ENCODE measurements at regions not wholly inside any gene's neighbourhood (a gene's known extent, or its start where the extent isn't known, plus 50 kb on each side); places are given as distances from the start of the nearest gene placed in this dataset.

GRCh38 chr13:63433546-63434150 is 2018.0 kb upstream of the PCDH20 start:
- 0 out of 2 replicates have a peak overlapping the region, but pooled peaks have one; percentile 2 for H3K27ac ChIP-seq
- TF ChIP-seq ZFX (IDR thresholded peaks at IDR 0.05; ENCODE audit: borderline replicate concordance) = no peak
- TF ChIP-seq, protein P1, sequence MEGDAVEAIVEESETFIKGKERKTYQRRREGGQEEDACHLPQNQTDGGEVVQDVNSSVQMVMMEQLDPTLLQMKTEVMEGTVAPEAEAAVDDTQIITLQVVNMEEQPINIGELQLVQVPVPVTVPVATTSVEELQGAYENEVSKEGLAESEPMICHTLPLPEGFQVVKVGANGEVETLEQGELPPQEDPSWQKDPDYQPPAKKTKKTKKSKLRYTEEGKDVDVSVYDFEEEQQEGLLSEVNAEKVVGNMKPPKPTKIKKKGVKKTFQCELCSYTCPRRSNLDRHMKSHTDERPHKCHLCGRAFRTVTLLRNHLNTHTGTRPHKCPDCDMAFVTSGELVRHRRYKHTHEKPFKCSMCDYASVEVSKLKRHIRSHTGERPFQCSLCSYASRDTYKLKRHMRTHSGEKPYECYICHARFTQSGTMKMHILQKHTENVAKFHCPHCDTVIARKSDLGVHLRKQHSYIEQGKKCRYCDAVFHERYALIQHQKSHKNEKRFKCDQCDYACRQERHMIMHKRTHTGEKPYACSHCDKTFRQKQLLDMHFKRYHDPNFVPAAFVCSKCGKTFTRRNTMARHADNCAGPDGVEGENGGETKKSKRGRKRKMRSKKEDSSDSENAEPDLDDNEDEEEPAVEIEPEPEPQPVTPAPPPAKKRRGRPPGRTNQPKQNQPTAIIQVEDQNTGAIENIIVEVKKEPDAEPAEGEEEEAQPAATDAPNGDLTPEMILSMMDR (IDR thresholded peaks at IDR 0.05) = no peak

GRCh38 chr13:63427170-63427569 is 2011.5 kb upstream of the PCDH20 start:
- no peak overlapping the region for H3K27ac ChIP-seq
- TF ChIP-seq, protein P1 (IDR thresholded peaks at IDR 0.05) = no peak
- TF ChIP-seq ZFX (IDR thresholded peaks at IDR 0.05; ENCODE audit: borderline replicate concordance) = no peak

GRCh38 chr13:63425131-63425530 is 2009.5 kb upstream of the PCDH20 start:
- TF ChIP-seq, protein P1 (IDR thresholded peaks at IDR 0.05) = no peak
- no peak for TF ChIP-seq ZFX (IDR thresholded peaks at IDR 0.05; ENCODE audit: borderline replicate concordance)

GRCh38 chr13:63421123-63421522 is 2005.5 kb upstream of the PCDH20 start:
- no peak overlapping the region for H3K27ac ChIP-seq
- no peak for TF ChIP-seq ZFX (IDR thresholded peaks at IDR 0.05; ENCODE audit: borderline replicate concordance)
- TF ChIP-seq, protein P1 (IDR thresholded peaks at IDR 0.05) = no peak

More at GRCh38 chr13:63425131-63425530, 2009.5 kb upstream of the PCDH20 start:
- H3K27ac ChIP-seq = no peak overlapping the region

DNA sequence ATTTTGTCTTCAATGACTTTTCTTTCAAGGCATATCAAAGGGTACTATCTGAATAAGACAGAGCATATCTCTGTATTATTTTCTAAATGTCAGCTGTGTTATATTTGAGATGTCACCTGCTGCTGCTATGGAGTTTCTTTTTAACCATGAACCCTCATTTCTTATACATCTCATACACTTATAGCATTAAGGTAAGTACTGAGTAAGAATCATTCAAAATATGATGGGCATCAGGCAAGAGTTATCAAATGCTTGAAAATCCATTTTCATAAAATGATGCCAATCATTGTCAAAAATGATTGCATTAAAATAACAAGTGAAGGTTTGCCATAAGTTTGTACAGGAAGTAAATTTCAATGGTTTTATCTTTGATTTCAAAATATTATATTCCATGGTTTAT is 2005.0 kb upstream of the PCDH20 start:
- TF ChIP-seq ZFX (IDR thresholded peaks at IDR 0.05; ENCODE audit: borderline replicate concordance) = no peak
- H3K27ac ChIP-seq = no peak overlapping the region

GRCh38 chr13:63414247-63414646 is 1998.6 kb upstream of the PCDH20 start:
- H3K27ac ChIP-seq = no peak overlapping the region
- no peak for TF ChIP-seq ZFX (IDR thresholded peaks at IDR 0.05; ENCODE audit: borderline replicate concordance)
- TF ChIP-seq, protein P1 (IDR thresholded peaks at IDR 0.05) = no peak

- H3K27ac ChIP-seq = no peak overlapping the region
- TF ChIP-seq, protein P1 (IDR thresholded peaks at IDR 0.05) = no peak
- TF ChIP-seq ZFX (IDR thresholded peaks at IDR 0.05; ENCODE audit: borderline replicate concordance) = no peak
These were observed 1994.2 kb upstream of the PCDH20 start for GRCh38 chr13:63409791-63410351.

Measured in 22Rv1 (cell line).